HG03108 (cell line): ENCODE measurements at regions not wholly inside any gene's neighbourhood (a gene's known extent, or its start where the extent isn't known, plus 50 kb on each side); places are given as distances from the start of the nearest gene placed in this dataset.
"Not testable (repeated sequence)": the region's sequence is repeated elsewhere in the genome, so short reads cannot be mapped to it uniquely, and the experiment has no call there.

Experiments
- ATAC-seq: cut with Tn5 transposase; IDR thresholded peaks from one replicate; pipeline ENCODE4 v1.9.1; 2021; ENCODE audit warnings: moderate library complexity; ENCODE audit not compliant: unreplicated experiment

- ATAC-seq, result no peak
Observed at GRCh38 chr2:194343167-194343566, 1313.9 kb upstream of the SLC39A10 start.

GRCh38 chr2:194332799-194333490 lies 1324.1 kb upstream of the SLC39A10 start:
- no peak for ATAC-seq

DNA sequence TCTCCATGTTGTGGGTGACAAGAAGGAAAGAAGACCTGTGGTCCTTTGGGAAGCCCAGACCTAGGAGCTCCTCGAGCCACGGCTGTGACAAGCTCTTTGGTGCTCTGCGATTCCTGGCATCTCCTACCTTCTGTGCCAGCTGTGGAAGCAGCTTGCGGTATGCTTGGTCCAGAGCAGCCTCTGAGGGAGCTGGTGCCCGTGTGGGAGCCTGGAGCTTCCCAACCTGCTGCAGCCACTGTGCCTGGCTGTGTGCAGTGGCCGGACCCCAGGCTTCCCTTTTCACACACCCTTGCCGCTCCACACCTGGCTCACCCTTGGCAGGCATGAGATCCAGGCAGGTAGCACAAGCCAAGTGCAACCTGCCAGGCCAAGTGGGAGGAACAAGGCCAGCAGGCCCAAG lies 1328.6 kb upstream of the SLC39A10 start:
- ATAC-seq, result no peak

- ATAC-seq, result no peak
Observed at GRCh38 chr2:194327196-194327888, 1329.7 kb upstream of the SLC39A10 start.

- ATAC-seq, result no peak
Observed at GRCh38 chr2:194323740-194324139, 1333.3 kb upstream of the SLC39A10 start.

GRCh38 chr2:194320520-194320919 lies 1336.5 kb upstream of the SLC39A10 start:
- ATAC-seq, result no peak

DNA sequence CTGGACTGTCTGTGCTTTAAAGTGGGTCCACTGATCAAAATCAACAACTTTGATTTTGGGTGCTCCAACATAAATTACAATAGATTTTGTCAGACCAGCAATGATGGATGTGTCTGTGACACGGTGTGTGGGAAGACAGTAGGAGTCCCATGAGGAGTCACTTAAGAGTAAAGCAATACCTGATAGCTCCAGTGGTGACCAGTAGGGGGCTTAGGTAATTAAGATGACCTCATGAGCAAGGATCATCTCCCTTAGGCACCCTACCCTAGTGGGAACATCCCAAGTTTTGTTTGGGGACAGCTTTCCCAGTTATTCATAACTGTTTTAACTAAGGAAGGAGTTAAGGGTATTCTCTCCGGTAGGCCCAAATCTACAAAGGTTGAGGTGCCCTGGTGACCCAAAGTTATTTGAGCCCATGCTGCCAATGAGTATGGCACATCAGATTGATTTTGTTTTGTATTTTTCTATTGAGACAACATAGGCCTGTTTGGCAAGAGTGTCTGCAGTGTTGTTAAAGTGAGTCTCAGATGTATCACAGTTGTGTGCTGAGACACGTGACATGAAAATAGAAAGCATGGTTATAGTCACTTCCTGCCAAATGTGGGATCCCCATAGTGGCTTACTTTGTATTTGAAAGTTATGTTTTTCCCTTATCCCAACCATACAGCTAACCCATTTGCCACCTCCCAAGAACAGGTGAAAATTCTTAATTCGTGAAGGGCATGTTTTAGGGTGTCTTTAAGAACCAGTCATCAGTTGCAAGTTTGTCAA lies 1337.6 kb upstream of the SLC39A10 start:
- ATAC-seq, result no peak

GRCh38 chr2:194314042-194314441 lies 1343.0 kb upstream of the SLC39A10 start:
- no peak for ATAC-seq

GRCh38 chr2:194304191-194304590 lies 1352.8 kb upstream of the SLC39A10 start:
- ATAC-seq, result no peak

GRCh38 chr2:194301946-194302345 lies 1355.1 kb upstream of the SLC39A10 start:
- no peak for ATAC-seq

DNA sequence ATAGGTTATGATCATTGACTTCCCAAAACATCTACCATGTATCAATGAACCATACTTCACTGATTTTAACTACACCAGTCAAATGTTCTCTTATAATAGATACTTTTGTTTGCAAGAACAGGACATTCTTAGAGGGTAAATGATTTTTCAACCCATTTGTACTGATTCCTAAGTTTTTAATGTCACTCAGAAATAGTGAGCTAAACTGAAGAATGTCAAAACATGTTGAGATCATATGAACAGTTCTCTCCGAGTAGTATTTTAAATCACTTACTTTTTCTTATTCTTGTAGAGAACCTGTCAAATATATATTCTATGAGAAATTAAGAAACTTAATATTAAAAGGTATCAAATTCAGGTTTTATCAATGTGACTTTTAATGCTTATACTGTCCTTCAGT lies 1362.9 kb upstream of the SLC39A10 start:
- ATAC-seq, result no peak

- ATAC-seq, result no peak
Observed at GRCh38 chr2:194291104-194291503, 1365.9 kb upstream of the SLC39A10 start.

DNA sequence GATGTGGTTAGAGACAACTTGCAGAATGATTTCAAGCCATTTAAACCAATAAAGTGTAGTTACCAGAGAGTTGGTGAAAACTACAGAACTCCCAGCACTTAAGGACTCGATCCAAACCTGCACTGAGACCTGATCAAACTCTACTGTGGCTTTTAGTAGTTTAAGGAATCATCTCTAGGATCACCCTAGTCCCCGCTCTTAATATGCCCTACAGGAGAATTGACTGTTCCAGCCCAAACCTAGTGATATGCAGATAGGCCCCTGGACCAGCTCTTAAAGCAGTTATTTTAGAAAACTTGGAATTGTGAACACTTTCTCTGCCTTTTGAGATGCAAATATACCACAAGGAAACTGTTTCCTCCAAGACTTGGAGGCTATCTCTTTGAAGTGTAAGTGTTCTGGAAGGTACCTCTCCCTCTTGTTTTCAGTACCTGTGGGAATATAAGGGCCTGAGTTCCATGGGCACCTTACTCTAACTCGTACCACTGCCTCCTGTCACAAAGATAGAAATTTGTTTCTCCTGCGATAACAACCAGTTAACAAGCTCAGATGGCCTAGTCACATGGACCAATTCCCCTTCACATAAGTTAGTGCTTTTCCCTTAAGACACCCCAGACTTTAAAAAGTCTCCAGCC lies 1367.2 kb upstream of the SLC39A10 start:
- no peak for ATAC-seq

DNA sequence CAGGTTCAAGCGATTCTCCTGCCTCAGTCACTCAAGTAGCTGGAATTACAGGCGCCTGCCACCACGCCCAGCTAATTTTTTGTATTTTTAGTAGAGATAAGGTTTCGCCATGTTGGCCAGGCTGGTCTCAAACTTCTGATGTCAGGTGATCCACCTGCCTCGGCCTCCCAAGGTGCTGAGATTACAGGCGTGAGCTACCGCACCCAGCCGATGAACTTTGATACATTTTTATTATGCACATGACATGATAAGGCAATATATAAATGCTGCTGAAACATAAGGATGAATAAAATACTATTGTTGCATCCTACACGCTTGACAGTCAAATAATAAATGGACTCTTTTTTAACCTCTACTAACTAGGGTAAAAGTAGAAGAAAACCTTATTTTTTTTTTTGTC lies 1380.4 kb upstream of the SLC39A10 start:
- ATAC-seq, result not testable (repeated sequence)

DNA sequence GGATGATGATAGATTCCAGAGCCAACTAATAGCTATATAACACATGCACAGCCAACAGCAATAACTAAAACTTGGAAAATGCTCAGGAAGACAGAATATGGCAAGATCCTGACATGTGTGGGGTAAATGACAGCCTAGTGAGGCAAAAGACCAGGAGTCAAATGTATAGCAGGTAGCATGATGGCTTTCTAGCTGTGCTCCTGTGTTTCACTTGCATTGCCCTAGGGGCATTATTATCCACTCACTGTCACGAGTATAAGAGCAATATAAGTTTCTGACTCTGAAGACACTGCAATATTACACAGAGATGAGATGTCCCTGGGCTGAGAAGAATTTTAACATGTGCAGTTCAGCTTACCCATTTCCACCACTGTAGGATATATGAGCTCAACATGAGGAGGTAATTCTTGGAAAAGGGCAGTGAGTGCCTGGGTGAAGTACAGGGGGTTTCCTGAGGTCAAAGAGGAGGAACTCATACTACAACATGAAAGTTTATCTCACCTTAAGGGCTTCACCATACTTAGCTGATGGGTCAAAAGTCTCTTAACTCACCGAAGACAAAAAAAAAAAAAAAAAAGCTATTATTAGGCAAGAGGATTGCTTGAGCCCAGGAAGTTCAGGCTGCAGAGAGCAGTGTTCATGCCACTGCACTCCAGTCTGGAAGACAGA lies 1385.6 kb upstream of the SLC39A10 start:
- no peak for ATAC-seq

GRCh38 chr2:194270648-194271047 lies 1386.4 kb upstream of the SLC39A10 start:
- ATAC-seq, result no peak

DNA sequence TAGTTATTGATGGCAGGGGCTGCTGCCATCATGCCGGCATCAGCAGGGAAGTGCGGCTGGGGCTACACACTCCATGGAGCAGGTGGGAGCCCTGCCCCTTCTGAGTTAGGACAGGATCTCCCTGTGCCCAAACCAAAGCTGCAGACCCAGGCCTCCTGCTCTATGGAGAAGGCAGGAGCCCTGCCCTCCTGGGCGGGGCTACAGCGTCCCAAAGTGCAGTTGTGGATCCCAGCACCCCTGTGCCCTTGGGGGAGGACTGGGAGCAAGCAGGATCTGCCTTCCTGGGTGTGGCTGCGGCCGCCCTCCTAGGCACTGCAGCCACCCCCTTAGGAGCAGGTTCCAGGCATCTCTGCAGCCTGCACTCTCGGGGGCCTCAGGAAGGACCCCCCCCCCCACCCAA lies 1392.4 kb upstream of the SLC39A10 start:
- no peak for ATAC-seq

- no peak for ATAC-seq
Observed at GRCh38 chr2:194260185-194260584, 1396.8 kb upstream of the SLC39A10 start.

GRCh38 chr2:194257095-194257494 lies 1399.9 kb upstream of the SLC39A10 start:
- ATAC-seq, result no peak

DNA sequence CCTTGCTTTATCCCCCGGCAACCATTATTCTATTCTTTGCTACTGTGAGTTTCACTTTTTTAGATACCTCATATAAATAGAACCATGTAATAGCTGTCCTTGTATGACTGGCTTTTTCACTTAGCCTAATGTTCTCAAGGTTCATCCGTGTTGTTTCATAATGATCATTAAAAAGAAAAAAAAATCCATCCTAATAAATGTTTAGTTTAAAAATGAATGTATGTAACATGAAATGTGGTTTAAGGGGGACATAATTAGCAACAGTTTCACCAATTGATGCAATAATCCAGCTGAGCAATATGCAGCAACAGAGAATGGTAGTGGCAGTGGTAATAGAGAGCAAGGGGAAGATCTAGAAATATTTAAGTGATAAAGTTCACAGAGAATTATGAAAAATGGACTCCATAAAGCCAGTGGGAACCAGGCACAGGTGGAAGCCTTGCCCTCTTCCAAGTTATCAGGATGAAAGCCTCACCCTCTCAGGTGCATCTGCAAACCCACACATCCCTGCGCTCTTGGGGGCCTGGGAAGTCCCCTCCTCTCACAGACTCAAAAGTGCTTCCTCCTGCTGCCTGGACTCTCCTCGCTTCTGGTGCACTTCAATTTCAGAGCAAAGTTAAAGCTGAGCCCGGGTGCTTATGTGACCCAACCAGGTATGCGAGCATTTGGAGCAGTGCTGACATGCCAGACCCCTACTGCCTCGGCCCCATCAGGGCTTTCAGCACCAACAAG lies 1403.3 kb upstream of the SLC39A10 start:
- ATAC-seq, result no peak
